ENCODE measurements at regions not wholly inside any gene's neighbourhood (a gene's known extent, or its start where the extent isn't known, plus 50 kb on each side); places are given as distances from the start of the nearest gene placed in this dataset.

GRCh38 chr6:147716434-147716833 is 207.9 kb downstream of the SAMD5 start:
- DNase-seq (ENCODE audit: low read depth): no peak

GRCh38 chr6:147717991-147718390 is 209.5 kb downstream of the SAMD5 start:
- DNase-seq (ENCODE audit: low read depth): no peak

- no peak for DNase-seq (ENCODE audit: low read depth)
These were observed 213.7 kb downstream of the SAMD5 start for GRCh38 chr6:147722158-147722557.

- no peak for DNase-seq (ENCODE audit: low read depth)
These were observed 216.0 kb downstream of the SAMD5 start for GRCh38 chr6:147724454-147724853.

- no peak for DNase-seq (ENCODE audit: low read depth)
These were observed 217.9 kb downstream of the SAMD5 start for GRCh38 chr6:147726342-147726741.

- DNase-seq (ENCODE audit: low read depth): no peak
These were observed 220.4 kb downstream of the SAMD5 start for GRCh38 chr6:147728903-147729302.

GRCh38 chr6:147733686-147734085 is 225.2 kb downstream of the SAMD5 start:
- no peak for DNase-seq (ENCODE audit: low read depth)

GRCh38 chr6:147734151-147734550 is 225.7 kb downstream of the SAMD5 start:
- DNase-seq (ENCODE audit: low read depth): no peak

GRCh38 chr6:147735924-147736323 is 227.4 kb downstream of the SAMD5 start:
- no peak for DNase-seq (ENCODE audit: low read depth)

GRCh38 chr6:147737115-147737514 is 228.6 kb downstream of the SAMD5 start:
- no peak for DNase-seq (ENCODE audit: low read depth)

GRCh38 chr6:147738099-147738498 is 229.6 kb downstream of the SAMD5 start:
- DNase-seq (ENCODE audit: low read depth): no peak

- DNase-seq (ENCODE audit: low read depth): no peak
These were observed 230.1 kb downstream of the SAMD5 start for GRCh38 chr6:147738516-147739162.

GRCh38 chr6:147740326-147740725 is 231.8 kb downstream of the SAMD5 start:
- no peak for DNase-seq (ENCODE audit: low read depth)

GRCh38 chr6:147740916-147741315 is 232.4 kb downstream of the SAMD5 start:
- DNase-seq (ENCODE audit: low read depth): no peak

GRCh38 chr6:147741389-147741788 is 232.9 kb downstream of the SAMD5 start:
- peak; percentile 6 for DNase-seq (ENCODE audit: low read depth)

- no peak for DNase-seq (ENCODE audit: low read depth)
These were observed 233.9 kb downstream of the SAMD5 start for GRCh38 chr6:147742440-147742839.

- DNase-seq (ENCODE audit: low read depth): no peak
These were observed 235.5 kb downstream of the SAMD5 start for GRCh38 chr6:147744012-147744411.

GRCh38 chr6:147749331-147749730 is 240.8 kb downstream of the SAMD5 start:
- no peak for DNase-seq (ENCODE audit: low read depth)

GRCh38 chr6:147750413-147750812 is 241.9 kb downstream of the SAMD5 start:
- DNase-seq (ENCODE audit: low read depth): no peak

GRCh38 chr6:147751232-147751631 is 242.7 kb downstream of the SAMD5 start:
- DNase-seq (ENCODE audit: low read depth): no peak

GRCh38 chr6:147752689-147753403 is 244.4 kb downstream of the SAMD5 start:
- DNase-seq (ENCODE audit: low read depth): no peak

- no peak for DNase-seq (ENCODE audit: low read depth)
These were observed 247.5 kb downstream of the SAMD5 start for GRCh38 chr6:147755999-147756398.

GRCh38 chr6:147756891-147757290 is 248.4 kb downstream of the SAMD5 start:
- no peak for DNase-seq (ENCODE audit: low read depth)

- DNase-seq (ENCODE audit: low read depth): no peak
These were observed 248.8 kb downstream of the SAMD5 start for GRCh38 chr6:147757291-147757690.

All from non-pigmented ciliary epithelial cell (primary cell).